Karpas-422 (cell line): ENCODE measurements at regions not wholly inside any gene's neighbourhood (a gene's known extent, or its start where the extent isn't known, plus 50 kb on each side); places are given as distances from the start of the nearest gene placed in this dataset.

Experiments used
- DNase-seq: peaks from one replicate; pipeline ENCODE4 v3.0.0-alpha.2; 2015
- H2AFZ ChIP-seq: fragments of 200-600 bp; sonication (generic); 2 replicates; pipeline ENCODE4 v1.6.1; 2014; ENCODE audit warnings: antibody characterized with exemption, low read length, mixed read lengths
- H3K27ac ChIP-seq: fragments of 200-600 bp; sonication (generic); 2 replicates; pipeline ENCODE4 v1.5.1; 2014; ENCODE audit warnings: mild to moderate bottlenecking, low read length, moderate library complexity
- H3K27me3 ChIP-seq: fragments of 200-600 bp; sonication (generic); 2 replicates; pipeline ENCODE4 v1.6.1; 2014; ENCODE audit warnings: low read length, mixed read lengths
- H3K36me3 ChIP-seq: fragments of 200-600 bp; sonication (generic); 2 replicates; pipeline ENCODE4 v1.6.1; 2014; ENCODE audit warnings: low read length, mixed read lengths; ENCODE audit not compliant: insufficient read depth
- H3K4me1 ChIP-seq: fragments of 200-600 bp; sonication (generic); 2 replicates; pipeline ENCODE4 v1.6.1; 2014; ENCODE audit warnings: mild to moderate bottlenecking, low read length, mixed read lengths
- H3K4me2 ChIP-seq: fragments of 200-600 bp; sonication (generic); 2 replicates; pipeline ENCODE4 v1.6.1; 2014; ENCODE audit warnings: low read length, low read depth, mild to moderate bottlenecking; ENCODE audit not compliant: poor library complexity, severe bottlenecking
- H3K4me3 ChIP-seq: fragments of 200-600 bp; sonication (generic); 2 replicates; pipeline ENCODE4 v1.5.1; 2014; ENCODE audit warnings: mild to moderate bottlenecking, antibody characterized with exemption, low read length, mixed read lengths
- H3K79me2 ChIP-seq: fragments of 200-600 bp; sonication (generic); 2 replicates; pipeline ENCODE4 v1.6.1; 2014; ENCODE audit warnings: mild to moderate bottlenecking, low read length, mixed read lengths
- H3K9ac ChIP-seq: fragments of 200-600 bp; sonication (generic); 2 replicates; pipeline ENCODE4 v1.6.0; 2014; ENCODE audit warnings: low read length
- H3K9me2 ChIP-seq: fragments of 200-600 bp; sonication (generic), shearing (Covaris generic); replicated peaks from 2 replicates; pipeline ENCODE4 v1.6.0; 2014; ENCODE audit warnings: mild to moderate bottlenecking, low read length, moderate library complexity; ENCODE audit not compliant: insufficient read depth
- H3K9me3 ChIP-seq: fragments of 300-700, 200-600 bp; sonication (generic); 2 replicates; pipeline ENCODE4 v1.6.1; 2014; ENCODE audit warnings: low read length, mixed read lengths
- H4K20me1 ChIP-seq: fragments of 200-600 bp; sonication (generic); 2 replicates; pipeline ENCODE4 v1.6.1; 2014; ENCODE audit warnings: mild to moderate bottlenecking, antibody characterized with exemption, low read length, low read depth; ENCODE audit not compliant: insufficient read depth

- Histone ChIP-seq H4K20me1 (no peaks in the 10 kb centered on the region), H3K9me2 (no peaks in the 10 kb centered on the region), H3K27ac (no peak overlapping the region), H3K79me2 (no peaks in the 10 kb centered on the region), H3K4me1 (no peaks in the 10 kb centered on the region), H3K27me3 (no peaks in the 10 kb centered on the region), H3K4me2 (no peak overlapping the region), H3K9me3 (no peaks in the 10 kb centered on the region), H3K36me3 (no peaks in the 10 kb centered on the region), H3K4me3 (no peak overlapping the region), H3K9ac (no peak overlapping the region), H2AFZ (no peak overlapping the region)
- no peak for DNase-seq
Observed at GRCh38 chr6:9933677-9934076, 481.2 kb downstream of the TFAP2A start.

- Histone ChIP-seq H3K27me3 (no peaks in the 10 kb centered on the region), H3K9me3 (no peaks in the 10 kb centered on the region), H3K9ac (no peak overlapping the region)
Observed at GRCh38 chr6:9927275-9927674, 487.6 kb downstream of the TFAP2A start.

GRCh38 chr6:9924971-9925370, 489.9 kb downstream of the TFAP2A start:
- no peak overlapping the region for H3K27ac ChIP-seq
- H3K27me3 ChIP-seq, result no peaks in the 10 kb centered on the region
- no peak overlapping the region for H2AFZ ChIP-seq
- no peak for DNase-seq
- no peaks in the 10 kb centered on the region for H3K9me3 ChIP-seq
- H3K36me3 ChIP-seq, result no peaks in the 10 kb centered on the region
- H3K4me3 ChIP-seq, result no peak overlapping the region
- no peaks in the 10 kb centered on the region for H3K79me2 ChIP-seq
- H3K4me2 ChIP-seq, result no peak overlapping the region
- H4K20me1 ChIP-seq, result no peaks in the 10 kb centered on the region
- no peaks in the 10 kb centered on the region for H3K4me1 ChIP-seq
- H3K9ac ChIP-seq, result no peak overlapping the region
- no peaks in the 10 kb centered on the region for H3K9me2 ChIP-seq

More at GRCh38 chr6:9927275-9927674, 487.6 kb downstream of the TFAP2A start:
- H3K27ac ChIP-seq, result no peak overlapping the region
- no peak for DNase-seq
- H4K20me1 ChIP-seq, result no peaks in the 10 kb centered on the region
- H3K36me3 ChIP-seq, result no peaks in the 10 kb centered on the region
- no peak overlapping the region for H3K4me2 ChIP-seq
- H3K79me2 ChIP-seq, result no peaks in the 10 kb centered on the region
- no peak overlapping the region for H3K4me3 ChIP-seq
- H3K9me2 ChIP-seq, result no peaks in the 10 kb centered on the region
- H2AFZ ChIP-seq, result no peak overlapping the region
- H3K4me1 ChIP-seq, result no peaks in the 10 kb centered on the region

- no peaks in the 10 kb centered on the region for H3K4me1 ChIP-seq
- H3K27me3 ChIP-seq, result no peaks in the 10 kb centered on the region
- no peaks in the 10 kb centered on the region for H3K9me3 ChIP-seq
- H3K4me3 ChIP-seq, result no peak overlapping the region
- H2AFZ ChIP-seq, result no peak overlapping the region
- H3K9ac ChIP-seq, result no peak overlapping the region
- H3K4me2 ChIP-seq, result no peak overlapping the region
- no peak for DNase-seq
- no peaks in the 10 kb centered on the region for H3K36me3 ChIP-seq
- H3K9me2 ChIP-seq, result no peaks in the 10 kb centered on the region
- H3K27ac ChIP-seq, result no peak overlapping the region
- no peaks in the 10 kb centered on the region for H4K20me1 ChIP-seq
- no peaks in the 10 kb centered on the region for H3K79me2 ChIP-seq
Observed at GRCh38 chr6:9921366-9921765, 493.5 kb downstream of the TFAP2A start.

- no peak overlapping the region for H3K4me2 ChIP-seq
- no peaks in the 10 kb centered on the region for H3K27me3 ChIP-seq
- H3K36me3 ChIP-seq, result no peaks in the 10 kb centered on the region
- no peak overlapping the region for H2AFZ ChIP-seq
- H3K27ac ChIP-seq, result no peak overlapping the region
- no peaks in the 10 kb centered on the region; the same call in 1 of the 2 replicates for H3K9me3 ChIP-seq
- no peaks in the 10 kb centered on the region for H3K9me2 ChIP-seq
- no peaks in the 10 kb centered on the region for H4K20me1 ChIP-seq
- no peak overlapping the region for H3K4me3 ChIP-seq
- H3K4me1 ChIP-seq, result no peaks in the 10 kb centered on the region
- DNase-seq, result no peak
- no peaks in the 10 kb centered on the region for H3K79me2 ChIP-seq
- no peak overlapping the region for H3K9ac ChIP-seq
Observed at GRCh38 chr6:9914951-9915350, 499.9 kb downstream of the TFAP2A start.

GRCh38 chr6:9901376-9901775, 513.5 kb downstream of the TFAP2A start:
- no peak for DNase-seq
- Histone ChIP-seq H3K4me2 (no peak overlapping the region), H3K9me2 (no peaks in the 10 kb centered on the region), H3K27me3 (no peaks in the 10 kb centered on the region), H3K36me3 (no peaks in the 10 kb centered on the region), H3K4me3 (no peak overlapping the region), H2AFZ (no peak overlapping the region), H3K27ac (no peak overlapping the region), H3K79me2 (no peaks in the 10 kb centered on the region), H3K4me1 (no peaks in the 10 kb centered on the region), H4K20me1 (no peaks in the 10 kb centered on the region), H3K9ac (no peak overlapping the region), H3K9me3 (no peaks in the 10 kb centered on the region)

GRCh38 chr6:9896806-9897205, 518.1 kb downstream of the TFAP2A start:
- Histone ChIP-seq H3K9ac (no peak overlapping the region), H3K27ac (no peak overlapping the region), H2AFZ (no peak overlapping the region), H3K4me3 (no peak overlapping the region), H4K20me1 (no peaks in the 10 kb centered on the region), H3K4me1 (no peaks in the 10 kb centered on the region), H3K9me2 (no peaks in the 10 kb centered on the region), H3K36me3 (no peaks in the 10 kb centered on the region), H3K79me2 (no peaks in the 10 kb centered on the region), H3K27me3 (no peaks in the 10 kb centered on the region), H3K4me2 (no peak overlapping the region), H3K9me3 (no peaks in the 10 kb centered on the region)
- DNase-seq, result no peak

GRCh38 chr6:9890893-9891292, 524.0 kb downstream of the TFAP2A start:
- no peaks in the 10 kb centered on the region for H3K27me3 ChIP-seq
- H3K4me1 ChIP-seq, result no peaks in the 10 kb centered on the region
- H3K79me2 ChIP-seq, result no peaks in the 10 kb centered on the region
- no peak overlapping the region for H3K9ac ChIP-seq
- H3K27ac ChIP-seq, result no peak overlapping the region
- no peaks in the 10 kb centered on the region for H3K36me3 ChIP-seq
- no peak for DNase-seq
- H3K4me2 ChIP-seq, result no peak overlapping the region
- no peak overlapping the region for H2AFZ ChIP-seq
- H3K9me3 ChIP-seq, result no peaks in the 10 kb centered on the region
- no peak overlapping the region for H3K4me3 ChIP-seq
- H4K20me1 ChIP-seq, result no peaks in the 10 kb centered on the region
- no peaks in the 10 kb centered on the region for H3K9me2 ChIP-seq

GRCh38 chr6:9890469-9890868, 524.4 kb downstream of the TFAP2A start:
- Histone ChIP-seq H2AFZ (no peak overlapping the region), H3K4me3 (no peak overlapping the region), H3K9ac (no peak overlapping the region), H3K9me3 (no peaks in the 10 kb centered on the region), H3K36me3 (no peaks in the 10 kb centered on the region), H3K27ac (no peak overlapping the region), H3K9me2 (no peaks in the 10 kb centered on the region), H3K27me3 (no peaks in the 10 kb centered on the region), H4K20me1 (no peaks in the 10 kb centered on the region), H3K4me1 (no peaks in the 10 kb centered on the region), H3K4me2 (no peak overlapping the region), H3K79me2 (no peaks in the 10 kb centered on the region)
- no peak for DNase-seq
